H1 (cell line): ENCODE measurements at regions not wholly inside any gene's neighbourhood (a gene's known extent, or its start where the extent isn't known, plus 50 kb on each side); places are given as distances from the start of the nearest gene placed in this dataset.
"Not testable (repeated sequence)": the region's sequence is repeated elsewhere in the genome, so short reads cannot be mapped to it uniquely, and the experiment has no call there.

Experiments used
- CTCF ChIA-PET: fragments of 300-600 bp; sonication (Branson Sonifier 250); formaldehyde crosslinking; loops from one replicate; lab custom pipeline; 2021; ENCODE audit not compliant: partially characterized antibody; lab: Charles Lee
- POLR2A ChIA-PET: fragments of 300-600 bp; sonication (Branson Sonifier 250); formaldehyde crosslinking; loops from one replicate; lab custom pipeline; 2021; ENCODE audit warnings: inconsistent platforms; ENCODE audit not compliant: partially characterized antibody; lab: Charles Lee
- DNase-seq, 2 experiments: peaks; one replicate each; pipeline versions ENCODE4 v3.0.0 to v3.0.0-alpha.2; 2010 to 2022; ENCODE audit warnings: low spot score in 2 of 2, low read depth in 1 of 2, mixed read lengths in 1 of 2
- FAIRE-seq: peaks from 2 replicates; lab custom pipeline; 2011; peaks lifted over from hg19 to GRCh38; lab: Jason Lieb, UNC
- H2AFZ ChIP-seq: 2 replicates; pipeline ENCODE4 v1.8.1; 2012; ENCODE audit warnings: low read length, inconsistent platforms
- H2AK5ac ChIP-seq: 2 replicates; pipeline ENCODE4 v1.6.1; 2013; ENCODE audit warnings: low read depth, low read length
- H2BK120ac ChIP-seq: replicated peaks from 2 replicates; pipeline ENCODE3; 2013; ENCODE audit warnings: low read depth, low read length, inconsistent platforms
- H2BK12ac ChIP-seq: 2 replicates; pipeline ENCODE4 v1.6.1; 2013; ENCODE audit warnings: low read depth, low read length
- H2BK15ac ChIP-seq: 2 replicates; pipeline ENCODE4 v1.6.1; 2013; ENCODE audit warnings: low read length
- H2BK20ac ChIP-seq: 2 replicates; pipeline ENCODE4 v1.6.1; 2013; ENCODE audit warnings: low read length
- H2BK5ac ChIP-seq: 2 replicates; pipeline ENCODE4 v1.6.1; 2013; ENCODE audit warnings: low read depth, low read length
- H3K14ac ChIP-seq: 2 replicates; pipeline ENCODE4 v1.6.1; 2013; ENCODE audit warnings: inconsistent platforms; ENCODE audit not compliant: insufficient read length
- H3K18ac ChIP-seq: 2 replicates; pipeline ENCODE4 v1.6.1; 2013; ENCODE audit warnings: low read length; ENCODE audit errors: extremely low read depth
- H3K23ac ChIP-seq: 2 replicates; pipeline ENCODE4 v1.6.1; 2013; ENCODE audit warnings: inconsistent platforms; ENCODE audit not compliant: insufficient read length
- H3K23me2 ChIP-seq: 2 replicates; pipeline ENCODE4 v1.6.1; 2013; ENCODE audit warnings: low read depth, low read length
- H3K27ac ChIP-seq: 2 replicates; pipeline ENCODE4 v1.6.1; 2011; ENCODE audit warnings: low read depth, low read length, inconsistent platforms
- H3K27me3 ChIP-seq, 4 experiments: replicated peaks in 1 of 4; 1 replicate in 1 of 4; 2 replicates in 3 of 4; pipeline versions ENCODE4 v1.6.1 to v1.8.1; 2011 to 2013; ENCODE audit warnings: low read length in 3 of 4, mild to moderate bottlenecking in 3 of 4, inconsistent platforms in 2 of 4, mixed read lengths in 2 of 4, moderate library complexity in 1 of 4; ENCODE audit not compliant: control insufficient read depth in 3 of 4, insufficient read depth in 3 of 4; ENCODE audit errors: extremely low read depth in 1 of 4
- H3K36me3 ChIP-seq, 4 experiments: 2 replicates each; pipeline versions ENCODE4 v1.6.1 to v1.8.1; 2011 to 2013; ENCODE audit warnings: mild to moderate bottlenecking in 4 of 4, low read length in 3 of 4, moderate library complexity in 2 of 4, control low read depth in 1 of 4, inconsistent platforms in 1 of 4; ENCODE audit not compliant: insufficient read depth in 4 of 4, control insufficient read depth in 2 of 4
- H3K4ac ChIP-seq: replicated peaks from 2 replicates; pipeline ENCODE3; 2013; ENCODE audit warnings: low read length, low read depth, mixed read lengths, inconsistent platforms; ENCODE audit not compliant: insufficient read length
- H3K4me1 ChIP-seq, 4 experiments: replicated peaks in 1 of 4; 1 replicate in 1 of 4; 2 replicates in 3 of 4; pipeline versions ENCODE4 v1.6.1 to v1.8.1; 2011 to 2013; ENCODE audit warnings: low read length in 3 of 4, inconsistent platforms in 2 of 4, mixed read lengths in 1 of 4; ENCODE audit not compliant: insufficient read depth in 4 of 4, control insufficient read depth in 3 of 4
- H3K4me2 ChIP-seq, 2 experiments: 2 replicates each; pipeline versions ENCODE4 v1.6.1 to v1.8.1; 2011 to 2013; ENCODE audit warnings: low read depth in 2 of 2, low read length in 2 of 2, control low read depth in 1 of 2, inconsistent platforms in 1 of 2, mild to moderate bottlenecking in 1 of 2; ENCODE audit not compliant: insufficient read depth in 1 of 2
- H3K4me3 ChIP-seq, 4 experiments: fragments of 200-600, 300-600 bp in 1 of 4; sonication (generic), shearing (Covaris generic), sonication (Bioruptor Twin) in 1 of 4; 2 replicates each; pipeline versions ENCODE4 v1.5.1 to v1.8.1; 2011 to 2016; ENCODE audit warnings: low read length in 4 of 4, low read depth in 3 of 4, control low read depth in 2 of 4, inconsistent platforms in 2 of 4, mild to moderate bottlenecking in 2 of 4, mixed read lengths in 1 of 4, moderate library complexity in 1 of 4; ENCODE audit not compliant: insufficient read depth in 2 of 4; ENCODE audit errors: extremely low read depth in 1 of 4
- H3K56ac ChIP-seq: replicated peaks from 2 replicates; pipeline ENCODE3; 2013; ENCODE audit warnings: low read depth, mild to moderate bottlenecking, mixed read lengths, low read length, inconsistent platforms; ENCODE audit not compliant: insufficient read length
- H3K79me1 ChIP-seq: 2 replicates; pipeline ENCODE4 v1.6.1; 2013; ENCODE audit warnings: low read depth, low read length, control low read depth
- H3K79me2 ChIP-seq, 2 experiments: 2 replicates each; pipeline versions ENCODE4 v1.6.1 to v1.8.1; 2012 to 2013; ENCODE audit warnings: low read length in 2 of 2, mild to moderate bottlenecking in 2 of 2, inconsistent platforms in 1 of 2; ENCODE audit not compliant: insufficient read depth in 2 of 2, control insufficient read depth in 1 of 2
- H3K9ac ChIP-seq, 4 experiments: replicated peaks in 1 of 4; 1 replicate in 1 of 4; 2 replicates in 3 of 4; pipeline versions ENCODE4 v1.6.1 to v1.8.1; 2011 to 2013; ENCODE audit warnings: low read depth in 3 of 4, low read length in 3 of 4, control low read depth in 2 of 4, mild to moderate bottlenecking in 2 of 4, moderate library complexity in 2 of 4, inconsistent platforms in 1 of 4; ENCODE audit errors: extremely low read depth in 1 of 4
- H3K9me3 ChIP-seq, 2 experiments: 2 replicates each; pipeline versions ENCODE4 v1.6.1 to v1.8.1; 2012 to 2013; ENCODE audit warnings: mild to moderate bottlenecking in 2 of 2, moderate library complexity in 2 of 2, control low read depth in 1 of 2, inconsistent platforms in 1 of 2, low read depth in 1 of 2, low read length in 1 of 2, mixed read lengths in 1 of 2; ENCODE audit not compliant: insufficient read depth in 2 of 2
- H4K20me1 ChIP-seq, 2 experiments: replicated peaks in 1 of 2; 2 replicates each; pipeline versions ENCODE3 to v1.8.1; 2011 to 2013; ENCODE audit warnings: inconsistent platforms in 2 of 2, low read length in 2 of 2, mild to moderate bottlenecking in 1 of 2; ENCODE audit not compliant: insufficient read depth in 2 of 2, control insufficient read depth in 1 of 2
- H4K5ac ChIP-seq: 2 replicates; pipeline ENCODE4 v1.6.1; 2013; ENCODE audit warnings: low read length, low read depth, mixed read lengths, inconsistent platforms; ENCODE audit not compliant: insufficient read length
- H4K8ac ChIP-seq: 2 replicates; pipeline ENCODE4 v1.8.0; 2013; ENCODE audit warnings: mild to moderate bottlenecking, moderate library complexity, low read length, inconsistent platforms; ENCODE audit not compliant: insufficient read depth; ENCODE audit errors: extremely low read depth
- H4K91ac ChIP-seq: replicated peaks from 2 replicates; pipeline ENCODE3; 2013; ENCODE audit warnings: low read length, mixed read lengths, inconsistent platforms; ENCODE audit not compliant: insufficient read length
- CBX5 ChIP-seq: fragments of 300-800, 300-1000 bp; sonication (generic); IDR thresholded peaks from 2 replicates; pipeline ENCODE4 v1.7.1; 2016; ENCODE audit warnings: antibody characterized with exemption, low read length, low read depth
- CBX8 ChIP-seq: fragments of 300-800, 300-1000 bp; sonication (generic); IDR thresholded peaks from 2 replicates; pipeline ENCODE4 v1.7.1; 2016; ENCODE audit warnings: low read depth, low read length, borderline replicate concordance
- WGBS, 2 experiments: shearing (Covaris generic) in 1 of 2; methylation state at CpG; one replicate each; pipeline versions ENCODE4 v1.1.6 to v1.1.7; 2013 to 2015; ENCODE audit warnings: low lambda C conversion rate in 2 of 2, mixed read lengths in 2 of 2, inconsistent platforms in 1 of 2, low coverage in 1 of 2, missing lambda C conversion rate in 1 of 2; ENCODE audit not compliant: insufficient replicate concordance in 2 of 2, insufficient coverage in 1 of 2, insufficient read length in 1 of 2; ENCODE audit errors: extremely low coverage in 1 of 2, missing lambda C conversion rate in 1 of 2; 5-methylcytosine and 5-hydroxymethylcytosine counted together

GRCh38 chr4:49155270-49155669 lies 169.2 kb downstream of the CWH43 start:
- H3K27me3 ChIP-seq, DNase-seq, H3K79me1 ChIP-seq, H2AFZ ChIP-seq, H3K36me3 ChIP-seq, H4K8ac ChIP-seq, H4K91ac ChIP-seq, H3K4me1 ChIP-seq, H3K79me2 ChIP-seq, H3K4me3 ChIP-seq, H3K23ac ChIP-seq, H3K4ac ChIP-seq, H2BK20ac ChIP-seq, H3K14ac ChIP-seq, H3K18ac ChIP-seq, FAIRE-seq, H2BK5ac ChIP-seq, H2BK12ac ChIP-seq, CTCF ChIA-PET, H2AK5ac ChIP-seq, POLR2A ChIA-PET, H4K5ac ChIP-seq, H3K27ac ChIP-seq, H3K4me2 ChIP-seq, H2BK120ac ChIP-seq, H3K56ac ChIP-seq, H4K20me1 ChIP-seq, H2BK15ac ChIP-seq, H3K9ac ChIP-seq: not testable (repeated sequence)
- Histone ChIP-seq H3K23me2 (peaks cover 33% of the 10 kb centered on the region), H3K9me3 (peaks cover 42 to 72% of the 10 kb centered on the region in 2 experiments)
- TF ChIP-seq CBX5 (0 out of 2 replicates have a peak, but pooled peaks have one; percentile 94), CBX8 (peak; percentile 26; the same call in 1 of the 2 replicates)
- 76% methylated on average over 7 of the region's 7 CpGs; no CpG with 5 or more reads in 1 of the 2 experiments for WGBS, 2 experiments

- H3K27me3 ChIP-seq, H2AFZ ChIP-seq, POLR2A ChIA-PET, H2BK20ac ChIP-seq, H3K79me2 ChIP-seq, H2BK15ac ChIP-seq, CTCF ChIA-PET, FAIRE-seq, H3K36me3 ChIP-seq, H3K4me1 ChIP-seq, H3K27ac ChIP-seq, H2BK120ac ChIP-seq, H3K56ac ChIP-seq, H2AK5ac ChIP-seq, H3K23ac ChIP-seq, H3K18ac ChIP-seq, DNase-seq, H3K4me2 ChIP-seq, H4K20me1 ChIP-seq, H3K4ac ChIP-seq, H2BK12ac ChIP-seq, H3K14ac ChIP-seq, H3K9ac ChIP-seq, H4K8ac ChIP-seq, H3K4me3 ChIP-seq, H4K5ac ChIP-seq, H4K91ac ChIP-seq, H2BK5ac ChIP-seq, H3K79me1 ChIP-seq: not testable (repeated sequence)
- WGBS, 2 experiments: 74 to 100% methylated on average over 1 to 6 of the region's 6 CpGs
- peaks cover 44 to 62% of the 10 kb centered on the region in 2 experiments for H3K9me3 ChIP-seq
- H3K23me2 ChIP-seq: peaks cover 23% of the 10 kb centered on the region; the same call in 1 of the 2 replicates
Observed at GRCh38 chr4:49156309-49156708, 170.2 kb downstream of the CWH43 start.
